ENCODE measurements at regions not wholly inside any gene's neighbourhood (a gene's known extent, or its start where the extent isn't known, plus 50 kb on each side); places are given as distances from the start of the nearest gene placed in this dataset.

DNA sequence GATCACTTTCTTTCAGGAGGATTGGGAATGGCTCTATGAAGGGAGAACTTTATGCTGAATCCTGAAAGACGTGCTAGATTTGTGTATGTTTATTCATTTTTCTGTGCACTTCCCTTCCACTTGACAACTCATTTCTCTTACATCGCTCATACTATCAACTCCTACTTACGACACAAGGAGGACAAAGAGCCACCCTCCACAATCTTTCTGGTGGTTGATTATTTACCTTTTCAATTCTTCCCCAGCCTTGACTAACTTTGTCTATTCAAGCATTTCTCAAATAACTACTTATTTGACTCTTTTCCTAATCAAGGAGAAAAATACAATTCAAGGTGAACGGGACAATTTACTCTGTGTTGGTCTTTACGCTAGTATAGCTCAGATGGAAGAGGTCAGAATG, 622.1 kb downstream of the TLR4 start:
- ATAC-seq, result no peak
- Histone ChIP-seq H3K27ac (no peak overlapping the region), H3K27me3 (ENCODE audit: insufficient read depth in 3 of 3, low read length in 2 of 3) (no peaks in the 10 kb centered on the region), H3K36me3 (ENCODE audit: insufficient read depth in 1 of 2, low read depth in 1 of 2) (no peaks in the 10 kb centered on the region), H3K4me3 (no peak overlapping the region), H3K9me3 (no peaks in the 10 kb centered on the region), H3K4me1 (no peaks in the 10 kb centered on the region)
- 92 to 94% (median 92%) methylated on average over 5 of the region's 5 CpGs for WGBS, 3 donors
- DNase-seq, result no peak
- intact Hi-C loops (cut with DNase I), result no loop called here
- TF ChIP-seq, protein P1, sequence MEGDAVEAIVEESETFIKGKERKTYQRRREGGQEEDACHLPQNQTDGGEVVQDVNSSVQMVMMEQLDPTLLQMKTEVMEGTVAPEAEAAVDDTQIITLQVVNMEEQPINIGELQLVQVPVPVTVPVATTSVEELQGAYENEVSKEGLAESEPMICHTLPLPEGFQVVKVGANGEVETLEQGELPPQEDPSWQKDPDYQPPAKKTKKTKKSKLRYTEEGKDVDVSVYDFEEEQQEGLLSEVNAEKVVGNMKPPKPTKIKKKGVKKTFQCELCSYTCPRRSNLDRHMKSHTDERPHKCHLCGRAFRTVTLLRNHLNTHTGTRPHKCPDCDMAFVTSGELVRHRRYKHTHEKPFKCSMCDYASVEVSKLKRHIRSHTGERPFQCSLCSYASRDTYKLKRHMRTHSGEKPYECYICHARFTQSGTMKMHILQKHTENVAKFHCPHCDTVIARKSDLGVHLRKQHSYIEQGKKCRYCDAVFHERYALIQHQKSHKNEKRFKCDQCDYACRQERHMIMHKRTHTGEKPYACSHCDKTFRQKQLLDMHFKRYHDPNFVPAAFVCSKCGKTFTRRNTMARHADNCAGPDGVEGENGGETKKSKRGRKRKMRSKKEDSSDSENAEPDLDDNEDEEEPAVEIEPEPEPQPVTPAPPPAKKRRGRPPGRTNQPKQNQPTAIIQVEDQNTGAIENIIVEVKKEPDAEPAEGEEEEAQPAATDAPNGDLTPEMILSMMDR (IDR thresholded peaks at IDR 0.05), result no peak

DNA sequence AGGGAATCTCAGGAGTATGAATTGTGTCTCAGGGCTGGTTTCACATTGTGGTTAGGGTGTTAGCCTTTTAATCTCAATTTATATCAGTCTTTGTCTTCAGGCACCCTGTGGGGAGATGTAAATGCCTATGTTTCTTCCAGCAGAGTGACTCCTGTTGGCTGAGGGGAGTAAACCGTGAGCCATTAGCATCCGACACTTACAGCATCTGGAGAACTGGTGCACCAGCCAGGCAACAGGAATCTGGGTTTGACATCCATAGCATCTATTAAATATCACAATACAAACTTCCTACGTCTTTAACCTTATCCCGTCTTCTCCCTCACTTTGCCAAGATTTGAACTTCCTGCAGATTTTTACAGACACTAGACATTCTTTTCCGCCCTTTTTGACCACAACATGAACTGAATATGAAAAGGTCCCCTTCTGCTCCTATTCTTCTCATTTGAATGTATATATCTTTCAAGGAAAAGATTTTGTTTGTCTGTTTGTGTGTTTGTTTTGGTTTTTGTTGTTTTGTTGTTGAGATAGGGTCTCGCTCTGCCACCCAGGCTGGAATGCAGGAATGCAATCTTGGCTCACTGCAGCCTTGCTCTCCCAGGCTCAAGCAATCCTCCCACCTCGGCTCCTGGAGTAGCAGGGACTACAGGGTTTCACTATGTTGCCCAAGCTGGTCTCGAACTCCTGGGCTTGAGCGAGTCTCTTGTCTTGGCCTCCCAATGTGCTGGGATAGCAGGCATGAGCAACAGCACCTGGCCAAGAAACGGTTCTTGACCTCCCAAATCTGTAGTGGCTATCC, 626.2 kb downstream of the TLR4 start:
- intact Hi-C loops (cut with DNase I), result no loop called here
- no peaks in the 10 kb centered on the region for H3K9me3 ChIP-seq
- WGBS, 3 donors, result 74 to 81% (median 76%) methylated on average over 10 of the region's 10 CpGs
- TF ChIP-seq, protein P1 (IDR thresholded peaks at IDR 0.05), result no peak
- DNase-seq (no peak), ATAC-seq (no peak)
- no peaks in the 10 kb centered on the region for H3K36me3 ChIP-seq (ENCODE audit: insufficient read depth in 1 of 2, low read depth in 1 of 2)
- H3K27ac ChIP-seq, result no peak overlapping the region
- no peak overlapping the region for H3K4me3 ChIP-seq
- H3K27me3 ChIP-seq (ENCODE audit: insufficient read depth in 3 of 3, low read length in 2 of 3), result no peaks in the 10 kb centered on the region
- H3K4me1 ChIP-seq, result no peaks in the 10 kb centered on the region

DNA sequence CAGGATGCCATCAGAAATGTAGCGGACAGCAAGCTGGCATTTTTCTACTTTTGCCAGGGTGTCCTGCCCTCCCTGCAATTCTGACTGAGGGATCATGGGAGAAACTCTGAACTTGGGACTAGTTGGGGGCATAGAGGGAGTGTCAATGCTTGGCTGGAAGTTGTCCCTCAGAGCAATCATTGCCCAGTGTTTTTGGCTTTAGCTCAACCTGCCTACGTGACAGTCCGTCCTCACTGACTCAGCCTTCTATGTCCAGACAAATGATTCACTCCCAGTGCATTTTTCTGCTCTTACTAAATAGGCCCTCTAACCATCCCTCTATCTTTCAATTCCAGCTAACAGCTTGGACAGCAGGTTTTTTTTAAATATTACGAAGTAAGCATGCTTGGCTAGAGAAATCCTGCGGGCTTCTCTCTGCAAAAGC, 627.4 kb downstream of the TLR4 start:
- peak in 1 of 2 donors; percentile 11 for DNase-seq
- no peak overlapping the region for H3K27ac ChIP-seq
- H3K4me1 ChIP-seq, result no peaks in the 10 kb centered on the region
- whole genome bisulfite sequencing, 3 donors, result 63 to 70% (median 64%) methylated on average over 5 of the region's 5 CpGs
- no peaks in the 10 kb centered on the region for H3K27me3 ChIP-seq (ENCODE audit: insufficient read depth in 3 of 3, low read length in 2 of 3)
- TF ChIP-seq, protein P1 (IDR thresholded peaks at IDR 0.05), result no peak
- H3K4me3 ChIP-seq, result no peak overlapping the region
- H3K9me3 ChIP-seq, result no peaks in the 10 kb centered on the region
- no peaks in the 10 kb centered on the region for H3K36me3 ChIP-seq (ENCODE audit: insufficient read depth in 1 of 2, low read depth in 1 of 2)
- ATAC-seq, result peak in 3 of 4 donors; percentile 80 to 98 (median 89)
- intact Hi-C loops (cut with DNase I), result no loop called here

DNA sequence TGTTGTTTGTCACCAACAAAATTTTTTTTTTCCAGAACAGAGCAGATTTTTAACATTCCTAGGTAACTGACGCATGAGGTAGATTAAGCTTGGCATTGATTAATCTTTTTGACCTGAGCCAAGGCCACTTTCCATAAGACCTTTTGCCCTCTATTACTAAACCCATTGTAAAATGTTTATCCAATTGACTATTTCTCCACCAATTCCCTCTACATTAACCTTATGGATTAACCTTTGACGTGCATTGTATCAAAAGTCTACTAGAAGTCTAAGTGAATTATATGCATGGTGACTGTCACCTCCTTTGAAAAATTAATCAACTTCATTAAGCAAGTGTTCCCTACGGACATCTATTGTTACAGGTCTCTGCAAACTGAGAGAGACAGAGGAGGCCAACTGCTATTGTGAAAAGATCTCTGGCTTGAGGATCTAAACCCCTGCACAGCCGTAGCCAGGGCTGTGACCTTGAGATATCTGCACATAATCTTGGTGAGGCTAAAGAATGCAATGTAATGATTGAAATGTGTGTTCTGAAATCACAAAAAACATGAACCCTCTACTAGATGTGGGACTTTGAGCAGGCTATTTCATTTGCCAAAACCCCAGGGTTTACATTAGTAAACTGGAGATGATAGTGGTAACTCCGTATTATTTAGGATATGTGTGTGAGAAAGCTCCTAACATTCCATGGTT, 632.2 kb downstream of the TLR4 start:
- 39 to 44% (median 44%) methylated on average over 5 of the region's 5 CpGs for WGBS, 3 donors
- H3K36me3 ChIP-seq (ENCODE audit: insufficient read depth in 1 of 2, low read depth in 1 of 2), result no peaks in the 10 kb centered on the region
- no peaks in the 10 kb centered on the region for H3K4me1 ChIP-seq
- TF ChIP-seq, protein P1 (IDR thresholded peaks at IDR 0.05), result no peak
- H3K27me3 ChIP-seq (ENCODE audit: insufficient read depth in 3 of 3, low read length in 2 of 3), result no peaks in the 10 kb centered on the region
- intact Hi-C loops (cut with DNase I), result no loop called here
- DNase-seq (no peak), ATAC-seq (no peak)
- no peak overlapping the region for H3K27ac ChIP-seq
- H3K9me3 ChIP-seq, result no peaks in the 10 kb centered on the region
- no peak overlapping the region for H3K4me3 ChIP-seq

All from psoas muscle (tissue), 7 donors.